ENCODE measurements at regions not wholly inside any gene's neighbourhood (a gene's known extent, or its start where the extent isn't known, plus 50 kb on each side); places are given as distances from the start of the nearest gene placed in this dataset.

DNA sequence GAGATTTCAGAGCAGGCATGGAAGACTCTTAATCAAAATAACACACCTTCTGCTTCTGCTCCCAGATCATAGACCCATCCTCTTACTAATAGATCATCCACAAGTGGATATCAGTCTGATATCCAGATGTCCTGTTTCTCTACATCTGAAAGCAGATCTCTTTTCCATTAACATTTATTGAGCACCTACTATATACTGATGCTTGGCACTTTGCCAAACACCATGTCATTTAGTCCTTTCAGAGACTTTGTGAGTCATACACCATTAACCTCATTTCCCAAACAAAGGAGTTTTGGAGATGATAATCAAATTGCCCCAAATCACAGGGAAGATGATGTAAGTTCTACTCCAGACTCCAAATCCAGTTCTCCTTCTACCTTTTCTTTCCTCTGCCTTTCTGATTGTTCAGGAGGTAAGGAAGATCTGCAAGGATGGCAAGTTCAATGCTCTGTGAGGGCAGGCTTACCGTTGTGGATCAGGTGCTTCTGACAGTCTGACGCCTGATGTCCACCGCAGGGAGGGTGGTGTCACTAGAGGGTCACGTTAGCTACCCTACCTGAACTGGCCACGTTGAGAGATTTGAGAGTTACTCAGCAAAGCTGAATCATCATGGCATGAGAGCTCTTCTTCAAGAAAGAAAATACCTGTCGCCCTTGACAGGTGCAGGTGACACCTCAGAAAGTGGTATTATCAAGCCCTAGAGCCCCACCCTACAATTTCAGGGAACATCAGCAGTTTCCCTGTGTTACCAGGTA lies 269.6 kb upstream of the ZMIZ1 start:
- no peak for DNase-seq

DNA sequence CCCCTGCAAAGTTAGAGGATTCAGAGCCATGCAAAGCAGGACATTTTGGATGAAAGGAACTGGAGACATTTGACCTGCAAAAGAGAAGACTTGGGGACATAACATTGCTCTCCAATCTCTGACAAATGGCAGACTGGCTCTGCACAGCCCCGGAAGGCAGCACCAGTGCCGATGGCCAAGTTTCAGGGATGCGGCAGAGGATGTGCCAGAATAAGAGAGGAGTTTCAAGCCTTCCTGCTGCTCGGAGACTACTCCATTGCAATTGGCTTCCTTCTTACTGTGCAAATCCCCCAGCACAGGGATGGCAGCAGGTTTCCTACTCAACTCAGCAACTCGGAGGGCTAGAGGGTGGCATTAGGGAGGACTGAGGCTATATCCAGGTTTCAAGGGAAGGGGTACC lies 268.8 kb upstream of the ZMIZ1 start:
- DNase-seq, result no peak

DNA sequence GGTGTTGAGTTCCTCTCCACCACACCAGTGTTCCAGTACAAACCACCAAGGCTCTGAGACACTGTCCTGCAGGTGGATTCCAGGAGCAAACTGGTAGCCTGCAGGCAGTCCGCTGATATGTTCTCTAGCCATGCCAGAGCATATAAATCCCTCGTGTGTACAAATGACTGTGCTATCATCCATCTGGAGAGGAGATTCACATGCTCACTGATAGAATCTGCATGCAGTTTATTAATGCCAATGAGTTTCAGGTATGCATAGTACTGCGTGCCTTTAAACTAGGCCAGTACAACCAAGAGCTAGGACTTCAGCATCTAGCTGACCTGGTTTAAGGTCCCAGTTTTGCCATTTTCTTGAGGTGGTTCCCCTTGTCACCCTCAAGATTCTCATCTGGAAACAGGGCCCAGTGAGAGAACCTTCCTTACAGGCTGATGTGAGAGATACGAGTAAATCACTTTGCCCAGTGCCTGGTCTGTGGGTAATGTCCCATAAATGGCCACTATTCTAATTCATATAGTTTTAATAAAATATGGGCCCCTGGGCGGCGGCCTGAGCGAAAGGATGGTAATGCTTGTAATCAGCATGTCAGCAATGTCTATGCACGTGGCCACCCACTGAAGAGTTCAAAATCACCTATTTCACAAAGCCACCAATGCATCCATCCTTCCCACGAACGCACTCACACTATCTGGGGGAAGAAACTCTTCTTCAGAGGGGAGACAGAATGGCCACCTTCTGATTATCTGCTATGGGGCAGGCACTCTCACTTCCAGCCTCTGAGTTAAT lies 268.0 kb upstream of the ZMIZ1 start:
- no peak for DNase-seq

DNA sequence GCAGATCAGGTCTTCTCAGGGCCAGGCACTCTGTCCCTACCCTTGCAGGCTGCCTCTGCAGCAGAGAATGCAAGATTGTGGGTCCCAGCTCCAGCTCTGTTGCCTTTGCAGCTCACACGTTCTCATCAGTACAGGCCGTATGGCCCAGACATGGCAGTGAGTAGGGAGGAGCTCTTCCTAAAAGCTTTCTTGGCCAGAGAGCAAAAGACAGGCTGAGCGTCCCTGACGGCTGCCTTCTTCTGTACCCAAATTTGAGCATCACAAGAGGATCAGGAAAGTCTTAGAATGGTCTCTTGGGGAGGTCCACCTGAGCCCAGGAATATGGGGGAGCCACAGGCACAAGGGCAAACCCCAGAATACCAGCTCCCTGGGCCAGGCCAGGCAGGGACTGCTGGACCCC lies 266.3 kb upstream of the ZMIZ1 start:
- DNase-seq, result peak; percentile 52

DNA sequence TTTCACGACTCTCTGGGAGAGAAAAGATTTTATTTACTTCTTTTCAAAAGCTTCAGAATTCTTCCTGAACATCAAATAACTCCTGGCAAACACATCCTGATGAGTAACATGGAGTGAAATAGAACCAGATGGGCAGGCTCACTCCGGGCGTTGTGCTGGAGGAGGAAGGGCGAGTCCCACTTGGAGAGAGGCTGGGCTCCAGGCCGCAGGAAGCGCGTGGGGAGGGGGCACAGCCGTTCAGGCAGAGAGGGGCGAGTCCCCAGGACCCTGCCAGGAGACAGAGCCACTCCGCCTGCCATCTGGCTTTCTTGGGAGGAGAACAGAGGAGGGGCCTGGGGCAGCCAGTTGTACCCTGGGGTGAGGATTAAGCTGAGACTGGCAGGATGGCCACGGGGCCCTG lies 265.9 kb upstream of the ZMIZ1 start:
- DNase-seq, result peak; percentile 92

DNA sequence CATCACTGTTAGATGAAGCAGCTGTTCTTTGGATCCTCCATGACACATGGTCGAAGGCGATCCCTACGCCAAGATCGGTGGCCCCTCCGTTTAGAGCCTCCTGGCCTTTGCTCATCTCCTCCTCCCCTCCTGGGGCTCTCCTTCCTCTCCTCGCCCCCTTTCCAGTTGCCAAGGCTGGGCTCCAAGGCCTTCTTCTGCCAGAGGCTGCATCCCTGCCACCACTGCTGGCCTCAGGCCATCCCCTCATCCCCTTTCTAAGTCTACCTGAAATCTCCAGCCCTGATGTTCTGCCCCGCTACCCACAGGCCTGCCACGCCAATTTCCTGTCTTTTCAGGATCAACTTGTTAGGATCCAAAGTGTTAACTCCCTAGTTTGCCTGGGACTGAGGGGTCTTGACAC lies 265.1 kb upstream of the ZMIZ1 start:
- DNase-seq, result peak; percentile 32

DNA sequence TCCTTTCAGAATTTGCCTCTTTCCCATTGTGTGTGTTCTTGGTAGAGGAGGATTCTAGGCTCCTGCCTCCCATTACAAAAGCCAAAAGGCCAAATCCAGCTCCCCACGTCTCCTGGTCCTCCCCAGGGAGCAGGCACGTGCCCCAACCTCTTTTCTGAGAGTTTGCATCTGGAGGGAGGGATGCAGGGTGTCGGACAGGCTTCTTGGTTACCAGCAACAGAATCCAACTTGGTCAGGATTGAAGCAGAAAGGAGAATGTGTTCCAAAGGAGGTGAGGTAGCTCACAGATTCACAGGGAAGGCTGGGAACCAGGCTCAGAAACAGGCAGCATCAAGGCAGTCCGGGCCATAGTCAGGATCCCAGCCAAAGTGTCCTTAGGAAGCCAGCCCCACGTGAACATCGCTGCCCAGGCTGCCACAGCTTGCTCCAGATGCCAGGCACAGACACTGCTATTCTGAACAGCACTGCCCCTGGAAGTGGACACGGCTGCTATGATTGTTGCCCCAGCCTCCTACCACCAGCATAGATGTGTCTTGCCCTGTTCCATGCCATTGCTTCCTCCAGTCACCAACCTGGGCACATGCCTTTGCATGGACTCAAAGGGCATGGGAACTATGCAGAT lies 264.2 kb upstream of the ZMIZ1 start:
- no peak for DNase-seq

DNA sequence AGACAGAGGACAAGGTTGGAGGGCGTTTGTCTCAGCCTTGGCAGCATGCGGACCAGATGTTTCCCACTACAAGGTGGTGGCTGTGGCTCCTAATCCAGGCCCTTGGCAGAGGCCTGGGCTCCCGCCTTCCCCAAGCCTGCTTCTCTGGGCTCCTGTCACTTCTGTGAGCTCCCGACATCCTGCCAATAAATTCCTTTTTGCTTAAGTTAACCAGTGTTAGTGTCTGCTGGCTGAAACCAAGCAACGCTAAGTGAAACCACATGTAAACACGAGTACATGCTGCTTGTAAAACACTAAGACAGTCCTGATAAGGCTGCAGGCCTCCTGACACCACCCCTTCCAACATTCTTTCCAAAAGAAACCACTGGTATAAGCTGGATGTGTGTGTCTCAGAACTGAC lies 263.6 kb upstream of the ZMIZ1 start:
- peak; percentile 73 for DNase-seq

DNA sequence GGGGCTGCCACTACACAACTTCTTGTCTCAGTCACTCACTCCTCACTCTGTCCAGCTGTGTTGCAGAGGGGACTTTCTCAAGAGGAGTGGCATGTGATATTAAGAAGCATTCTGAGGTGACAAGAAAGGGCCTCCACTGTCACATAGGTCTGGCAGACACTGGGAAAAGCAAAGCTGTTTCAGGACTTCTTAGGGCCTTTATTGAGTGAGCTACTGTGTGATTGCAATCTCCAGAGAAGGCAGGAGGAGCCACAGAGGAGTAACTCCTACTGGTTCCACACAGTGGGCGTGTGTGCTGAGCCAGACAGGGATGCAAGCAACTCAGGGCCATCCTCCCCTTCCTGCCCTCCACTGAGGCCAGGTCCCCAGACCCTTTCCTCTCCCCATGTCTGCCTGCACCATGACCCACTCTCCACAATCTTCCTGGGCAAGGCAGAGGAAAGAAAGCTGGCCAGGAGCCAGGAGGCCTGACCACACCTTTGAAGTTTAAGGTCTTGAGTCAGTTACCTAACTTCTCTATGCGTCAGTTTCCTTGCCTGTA lies 262.0 kb upstream of the ZMIZ1 start:
- DNase-seq, result no peak

DNA sequence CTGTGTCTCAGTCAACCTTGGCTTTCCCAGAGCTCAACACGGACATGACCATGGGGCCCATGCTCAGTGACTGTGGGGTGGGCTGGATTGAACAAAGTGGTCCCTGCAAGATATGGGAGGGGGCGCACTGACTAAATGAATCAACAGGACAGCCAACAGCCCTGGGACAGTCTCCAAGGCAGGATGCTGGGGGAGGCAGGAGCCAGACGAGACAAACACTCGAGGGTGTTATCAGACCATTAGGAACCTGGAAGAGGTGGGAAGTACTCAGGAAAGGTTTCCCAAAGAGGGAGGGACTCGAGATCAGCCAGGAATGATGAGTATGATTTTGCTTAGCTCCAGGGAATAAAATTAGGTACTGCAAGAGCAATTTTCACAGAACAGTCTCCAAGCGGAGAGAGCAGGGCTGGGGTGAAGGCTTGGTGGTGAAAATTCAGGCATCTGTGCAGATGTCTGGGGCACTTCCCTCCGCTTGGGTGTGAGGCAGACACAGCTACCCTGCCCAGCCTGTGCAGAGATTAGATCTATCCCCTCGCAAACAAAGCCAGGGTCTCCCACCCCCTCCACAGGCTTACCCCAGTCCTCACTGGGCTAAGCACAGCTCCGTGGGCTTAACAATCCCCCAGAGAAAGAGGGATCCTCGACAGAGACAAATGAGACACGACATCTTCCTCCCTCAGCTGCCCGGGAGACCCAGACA lies 261.1 kb upstream of the ZMIZ1 start:
- no peak for DNase-seq

DNA sequence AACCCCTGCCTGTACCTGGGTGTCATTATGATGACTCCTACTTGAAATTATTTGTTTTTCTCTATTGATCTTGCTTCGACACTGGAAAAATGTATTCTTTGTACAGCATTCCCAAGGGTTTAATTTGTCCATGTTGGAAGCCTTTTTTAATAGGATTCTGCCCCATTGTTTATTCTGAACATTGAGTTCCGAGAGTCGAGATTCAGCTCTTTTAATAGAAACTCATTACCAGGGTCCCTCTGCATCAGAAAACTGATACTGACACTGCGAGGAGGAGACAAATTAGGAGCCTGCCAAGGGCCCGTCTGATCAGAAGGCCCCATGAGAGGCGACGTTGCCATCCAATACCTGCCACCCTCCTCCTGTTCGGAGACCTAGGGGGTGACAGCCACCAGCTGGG lies 260.5 kb upstream of the ZMIZ1 start:
- DNase-seq, result no peak

DNA sequence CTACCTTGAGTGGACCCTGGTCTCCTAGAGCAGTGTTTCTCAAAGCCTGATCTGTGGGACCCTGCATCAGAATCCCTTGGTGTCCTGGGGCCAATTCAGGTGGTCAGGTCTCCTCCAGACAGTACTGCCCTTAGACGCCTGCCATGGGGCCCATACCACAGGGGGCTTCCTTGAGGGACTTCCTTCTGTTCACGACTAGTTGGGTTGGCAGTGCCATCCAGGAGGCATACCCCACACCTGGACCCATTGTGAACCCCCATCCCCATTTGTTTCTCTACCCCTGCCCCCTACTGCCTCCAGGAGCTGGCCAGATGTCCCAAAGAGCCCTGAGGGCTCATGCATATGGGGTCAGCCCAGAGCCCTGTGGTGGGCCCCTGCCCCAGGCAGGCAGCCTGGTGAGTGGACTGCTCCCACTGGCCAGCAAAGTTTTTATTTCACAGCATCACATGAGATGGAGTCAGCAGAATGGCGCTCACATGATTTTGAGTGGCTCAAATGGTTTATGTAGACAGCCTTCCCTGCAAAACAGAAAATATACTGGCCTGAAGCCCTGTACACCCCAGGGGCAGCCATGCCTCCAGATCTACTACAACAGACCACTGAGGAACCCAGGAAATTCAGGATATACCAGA lies 259.9 kb upstream of the ZMIZ1 start:
- DNase-seq, result no peak

DNA sequence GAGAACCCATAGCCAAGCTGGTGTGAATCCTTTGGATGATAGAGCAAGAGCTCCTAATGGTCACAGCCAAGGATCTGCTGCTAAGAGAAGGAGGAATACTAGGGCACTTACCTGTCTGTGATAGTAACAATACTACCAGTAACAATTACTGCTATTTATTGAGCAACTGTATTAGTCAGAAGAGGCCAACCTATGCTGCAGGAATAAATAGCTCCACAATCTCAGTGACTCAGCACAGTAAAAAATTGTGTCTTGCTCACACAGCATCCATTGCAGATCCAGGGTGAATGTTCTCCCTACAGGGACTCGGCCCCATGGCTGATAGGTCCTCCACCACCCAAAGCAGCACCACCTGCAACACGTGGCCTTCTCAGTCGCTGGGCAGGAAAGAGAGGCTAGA lies 257.6 kb upstream of the ZMIZ1 start:
- DNase-seq, result no peak

DNA sequence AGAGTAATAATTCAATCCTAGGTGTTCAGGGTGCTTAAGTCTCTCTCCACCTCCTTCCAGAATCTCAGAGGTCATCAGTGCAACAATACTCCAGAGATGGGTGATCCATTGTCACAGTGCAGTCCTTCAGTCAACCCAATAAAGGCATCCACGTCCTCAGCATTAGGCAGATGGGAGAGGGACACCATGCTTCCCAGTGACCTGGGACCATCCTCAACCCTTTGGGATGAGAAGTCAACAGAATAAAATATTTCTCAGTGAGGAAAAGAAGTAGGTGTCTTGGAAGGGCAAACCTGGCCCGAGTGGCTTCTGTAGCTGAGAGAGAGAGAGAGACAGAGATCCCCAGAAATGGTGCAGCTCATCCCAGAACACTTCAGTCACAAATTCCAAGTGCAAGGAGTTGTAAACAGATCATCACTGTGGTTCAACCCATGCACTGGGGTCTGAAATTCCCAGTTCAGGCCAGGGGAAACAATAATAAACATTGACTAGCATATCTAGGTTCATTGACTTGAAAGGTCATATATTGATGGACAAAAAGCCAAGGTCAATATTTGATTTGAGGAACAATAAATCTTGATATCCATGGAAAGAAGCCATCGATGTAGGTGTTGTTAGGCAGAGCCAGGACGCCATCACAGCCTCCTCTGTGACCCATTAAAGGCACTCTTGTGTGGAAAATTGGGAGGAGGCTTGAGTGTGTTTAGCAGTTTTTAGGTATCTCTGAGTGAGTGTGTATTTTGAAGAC lies 256.0 kb upstream of the ZMIZ1 start:
- no peak for DNase-seq

DNA sequence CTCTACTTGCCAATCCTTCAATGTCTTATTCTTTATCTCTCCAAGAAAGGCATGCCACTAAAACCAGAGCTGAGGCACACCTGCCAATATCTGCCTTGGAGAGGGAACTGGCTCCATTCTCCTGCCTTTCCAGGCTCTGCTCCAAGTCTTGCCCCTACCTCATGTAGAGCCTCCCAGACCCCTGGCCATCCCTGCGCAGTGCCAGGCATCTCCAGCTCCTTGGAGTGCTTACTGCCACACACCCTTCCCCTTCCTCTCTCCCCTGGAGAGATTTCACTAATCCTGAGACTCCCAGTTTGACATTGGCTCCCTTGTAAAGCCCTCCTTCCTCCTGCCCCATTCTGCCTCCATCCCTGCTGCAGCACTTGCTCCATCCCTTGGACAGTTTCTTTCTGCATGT lies 255.2 kb upstream of the ZMIZ1 start:
- no peak for DNase-seq

DNA sequence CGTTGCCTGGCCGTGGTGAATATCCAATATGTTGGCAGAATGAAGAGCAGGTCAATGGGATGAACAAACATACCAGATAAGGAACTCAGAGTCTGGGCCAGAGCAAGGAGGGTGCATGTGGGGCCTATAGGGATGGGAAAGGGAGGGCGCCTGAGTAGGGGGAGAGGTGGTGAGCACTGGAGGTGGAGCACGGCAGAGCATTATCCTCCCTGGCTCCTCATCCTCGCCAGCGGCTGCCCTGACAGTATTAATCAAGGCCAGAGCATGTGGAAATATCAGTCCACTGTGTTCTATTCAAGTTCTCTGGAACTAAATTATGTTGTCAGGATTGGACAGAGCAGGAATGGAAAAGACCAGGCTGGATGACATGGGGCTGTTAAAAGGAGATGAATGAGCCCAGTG lies 254.8 kb upstream of the ZMIZ1 start:
- no peak for DNase-seq

DNA sequence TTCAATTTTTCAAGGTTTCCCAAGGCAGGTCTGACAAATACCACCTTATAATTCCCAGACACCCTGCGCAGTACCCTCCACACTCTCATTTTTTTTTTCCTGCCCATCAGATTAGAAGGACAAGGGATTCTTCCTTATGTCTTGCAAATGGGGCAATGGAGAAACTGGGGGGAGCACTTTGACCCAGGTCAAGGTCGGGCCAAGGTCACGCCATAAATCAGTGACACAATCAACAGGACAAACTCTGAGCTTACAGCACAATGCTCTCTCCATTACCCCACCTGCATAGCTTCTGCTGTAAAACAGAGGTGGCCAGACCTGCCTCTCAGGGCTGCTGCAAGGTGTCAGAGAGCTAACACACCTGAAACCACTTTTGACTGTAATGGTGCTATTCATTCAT lies 254.4 kb upstream of the ZMIZ1 start:
- DNase-seq, result no peak

DNA sequence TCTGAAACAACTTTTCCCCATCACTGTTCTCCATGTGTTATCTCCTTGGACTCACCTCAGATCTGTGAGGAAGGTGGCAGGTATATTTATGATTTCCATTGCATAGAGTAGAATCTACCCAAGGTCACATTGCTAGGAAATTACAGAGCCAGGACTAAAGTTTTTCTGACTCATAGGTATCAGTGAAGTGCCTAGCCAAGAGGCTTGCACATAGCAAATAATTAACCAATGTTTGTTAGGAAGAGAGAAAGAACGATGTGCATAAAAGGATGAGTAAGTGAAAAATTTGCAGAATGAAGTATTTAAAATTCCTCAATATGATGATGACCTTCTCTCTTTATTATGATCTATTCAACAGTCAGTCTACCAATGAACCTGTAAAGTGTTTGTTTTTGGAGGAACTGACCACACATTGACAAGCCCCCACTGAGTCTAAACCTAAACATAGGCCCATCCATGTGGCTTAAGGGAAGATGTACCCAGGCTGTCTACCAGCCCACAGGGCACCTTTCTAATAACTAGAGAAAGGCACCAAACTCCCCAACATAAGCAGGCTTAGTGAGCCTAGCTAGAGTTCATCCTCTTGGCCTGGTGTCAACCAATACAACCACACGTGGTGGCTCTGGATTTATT lies 252.9 kb upstream of the ZMIZ1 start:
- DNase-seq, result no peak

DNA sequence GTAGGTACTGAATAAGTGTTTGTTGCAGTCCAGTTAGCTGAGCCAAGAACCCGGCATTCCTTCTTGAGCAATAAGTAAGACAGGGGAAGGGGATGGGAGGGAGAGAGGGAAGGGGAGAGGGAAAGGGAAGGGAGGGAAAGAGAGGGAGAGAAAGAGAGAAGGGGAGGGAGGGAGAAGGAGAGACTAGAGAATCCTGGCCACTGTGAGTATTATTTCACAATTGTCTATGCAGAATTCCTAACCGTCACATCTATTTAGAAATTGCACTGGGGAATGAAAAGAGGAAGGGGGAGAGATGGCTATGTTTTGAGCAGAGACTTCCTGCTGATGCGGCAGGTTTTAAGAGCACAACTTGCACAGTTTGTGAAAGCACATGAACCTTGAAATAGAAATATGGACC lies 251.4 kb upstream of the ZMIZ1 start:
- DNase-seq, result no peak

DNA sequence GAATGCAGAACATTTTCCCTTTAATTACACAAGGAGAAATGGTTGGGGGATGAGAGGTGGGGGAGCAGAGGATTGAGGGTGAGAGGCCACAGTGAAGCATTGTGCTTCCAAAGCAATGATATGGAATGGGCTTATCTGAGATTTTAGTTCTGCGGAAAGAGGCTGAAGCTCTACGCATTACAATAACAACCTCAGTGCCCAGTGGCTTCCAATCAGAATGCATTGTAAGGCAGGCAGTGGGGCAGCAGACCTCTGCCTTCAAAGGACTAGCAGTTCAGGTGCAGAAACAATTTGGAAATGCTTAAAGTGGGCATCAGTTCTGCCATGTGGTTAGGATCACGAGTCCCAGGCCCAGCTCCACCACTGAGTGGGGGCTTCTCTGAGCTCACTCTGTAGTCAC lies 251.0 kb upstream of the ZMIZ1 start:
- no peak for DNase-seq

DNA sequence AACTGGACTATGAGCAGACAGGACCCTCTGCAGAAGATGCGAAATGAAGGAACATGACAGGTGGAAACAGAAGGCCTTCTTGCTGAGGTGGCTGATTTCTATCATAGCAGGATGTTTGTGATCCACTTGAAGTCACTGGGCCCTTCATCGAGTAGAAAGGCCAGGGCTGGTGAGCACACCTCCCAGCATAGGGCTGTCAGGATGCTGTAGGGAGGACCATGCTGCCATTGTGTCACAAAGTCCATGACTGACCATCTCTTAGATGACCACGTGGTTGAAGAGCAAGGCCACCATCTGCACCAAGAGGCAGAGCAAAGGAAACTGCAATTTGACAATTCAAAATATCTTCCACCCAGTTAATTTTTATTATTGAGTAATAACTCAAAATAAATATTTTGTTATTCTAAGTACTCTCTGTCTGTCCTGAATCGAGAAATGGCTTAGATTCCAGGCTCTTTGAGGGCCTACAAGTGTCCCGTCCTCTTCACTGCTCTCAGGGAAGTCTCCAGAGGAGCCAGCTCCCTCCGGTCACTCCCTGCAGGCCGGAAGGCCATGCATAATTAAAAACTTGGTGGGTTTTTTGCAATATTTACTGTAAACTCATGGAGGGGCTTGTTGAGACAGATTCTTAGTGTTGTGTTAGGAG lies 249.3 kb upstream of the ZMIZ1 start:
- no peak for DNase-seq
